ENCODE measurements at regions not wholly inside any gene's neighbourhood (a gene's known extent, or its start where the extent isn't known, plus 50 kb on each side); places are given as distances from the start of the nearest gene placed in this dataset.
A peak's percentile ranks its signal among the peaks of the same experiment; 100 is the strongest.

- H3K9me3 ChIP-seq (ENCODE audit: control insufficient read depth in 1 of 2, insufficient read depth in 1 of 2, low read depth in 1 of 2, low read length in 2 of 2) = no peaks in the 10 kb centered on the region
- H2AFZ ChIP-seq (ENCODE audit: low read depth, low read length, poor library complexity, severe bottlenecking) = peak overlapping the region; percentile 5
- H3K9ac ChIP-seq (ENCODE audit: low read length) = no peak overlapping the region
- TF ChIP-seq YY1 (IDR thresholded peaks at IDR 0.05; ENCODE audit: extremely low read depth, insufficient replicate concordance, low read depth, low read length) (no peak), EGR1 (IDR thresholded peaks at IDR 0.05; ENCODE audit: low read depth) (no peak), MAX (IDR thresholded peaks at IDR 0.05) (no peak), ELF1 (IDR thresholded peaks at IDR 0.05; ENCODE audit: borderline replicate concordance, low read depth) (no peak), CEBPB (IDR thresholded peaks at IDR 0.05; ENCODE audit: low read depth) (no peak), ZFX (IDR thresholded peaks at IDR 0.05) (no peak), POLR2A (IDR thresholded peaks at IDR 0.05; ENCODE audit: borderline replicate concordance, extremely low read depth, insufficient read depth, insufficient read length) (no peak), REST (IDR thresholded peaks at IDR 0.05; ENCODE audit: low read depth) (no peak), SP1 (IDR thresholded peaks at IDR 0.05; ENCODE audit: low read depth) (no peak), JUND (IDR thresholded peaks at IDR 0.05) (no peak), POLR2AphosphoS5 (IDR thresholded peaks at IDR 0.05; ENCODE audit: low read depth, low read length) (no peak), ZNF274 (IDR thresholded peaks at IDR 0.05; ENCODE audit: low read depth, low read length) (no peak)
- ChIA-PET CTCF (no interaction called here), POLR2A (no interaction called here), RAD21 (ENCODE audit: low non-redundant PET in 1 of 2, low total read pairs in 2 of 2, uncharacterized antibody in 2 of 2, unreplicated experiment in 2 of 2) (no interaction called here)
- intact Hi-C loops (cut with micrococcal nuclease) = no loop called here
- ATAC-seq (no peak), DNase-seq (ENCODE audit: low read depth, low spot score) (no peak)
- H3K27ac ChIP-seq (ENCODE audit: low read depth, low read length) = no peak overlapping the region
- no peaks in the 10 kb centered on the region for H3K27me3 ChIP-seq (ENCODE audit: insufficient read depth, low read length)
- BruUV-seq (replicated peaks) = no TSS peak
- no peaks in the 10 kb centered on the region for H3K9me2 ChIP-seq (ENCODE audit: insufficient read depth)
- H3K4me2 ChIP-seq (ENCODE audit: low read length) = no peak overlapping the region
- H3K79me2 ChIP-seq (ENCODE audit: insufficient read depth, low read length) = no peaks in the 10 kb centered on the region
- H4K20me1 ChIP-seq (ENCODE audit: insufficient read depth) = no peaks in the 10 kb centered on the region
- no peaks in the 10 kb centered on the region for H3K4me1 ChIP-seq (ENCODE audit: control insufficient read depth in 1 of 2, insufficient read depth in 2 of 2, low read length in 2 of 2)
- H3K36me3 ChIP-seq (ENCODE audit: control insufficient read depth in 1 of 2, insufficient read depth in 2 of 2, low read length in 2 of 2) = no peaks in the 10 kb centered on the region
- H3K4me3 ChIP-seq (replicated peaks in 1 of 2; ENCODE audit: low read depth in 1 of 2, low read length in 2 of 2) = no peak overlapping the region
Observed at GRCh38 chr2:145975406-145975805, 1455.5 kb upstream of the ZEB2 start.
